SK-N-SH (cell line): ENCODE measurements at regions not wholly inside any gene's neighbourhood (a gene's known extent, or its start where the extent isn't known, plus 50 kb on each side); places are given as distances from the start of the nearest gene placed in this dataset.
A peak's percentile ranks its signal among the peaks of the same experiment; 100 is the strongest.

ENCODE experiments used
- CTCF ChIA-PET: fragments of 300-600, 350-600 bp; formaldehyde crosslinking; extraction: SDS; loops from one replicate; lab custom pipeline; 2021; lab: Yijun Ruan, JAX
- POLR2A ChIA-PET: fragments of 350-600 bp; sonication (Branson Sonifier 250); formaldehyde crosslinking; extraction: SDS; loops from one replicate; lab custom pipeline; 2020; ENCODE audit warnings: antibody characterized with exemption, inconsistent platforms; lab: Yijun Ruan, JAX
- DNase-seq: peaks from one replicate; pipeline ENCODE4 v3.0.0; 2012
- H2AFZ ChIP-seq: fragments of 200-600 bp; sonication (generic); 2 replicates; pipeline ENCODE4 v1.8.1; 2016; ENCODE audit warnings: antibody characterized with exemption, mild to moderate bottlenecking, low read depth
- H3F3A ChIP-seq: fragments of 200-600 bp; sonication (generic); replicated peaks from 2 replicates; pipeline ENCODE3; 2016; ENCODE audit warnings: antibody characterized with exemption, mild to moderate bottlenecking; ENCODE audit not compliant: insufficient read depth
- H3K27ac ChIP-seq, 2 experiments: fragments of 200-500 bp in 1 of 2; fragments of 200-600 bp in 1 of 2; sonication (Bioruptor generic) in 1 of 2; sonication (generic), shearing (Covaris generic) in 1 of 2; 2 replicates each; pipeline versions ENCODE4 v1.5.1 to v1.6.1; 2014 to 2016; ENCODE audit warnings: low read depth in 2 of 2, inconsistent platforms in 1 of 2, low read length in 1 of 2, mild to moderate bottlenecking in 1 of 2, mixed read lengths in 1 of 2
- H3K27me3 ChIP-seq: fragments of 200-600 bp; sonication (generic), shearing (Covaris generic); 2 replicates; pipeline ENCODE4 v1.6.1; 2016; ENCODE audit warnings: mixed run types; ENCODE audit not compliant: insufficient read depth
- H3K36me3 ChIP-seq, 2 experiments: fragments of 200-500 bp in 1 of 2; fragments of 200-600 bp in 1 of 2; sonication (Bioruptor generic) in 1 of 2; sonication (generic) in 1 of 2; replicated peaks in 1 of 2; 2 replicates each; pipeline versions ENCODE3 to v1.5.1; 2014 to 2016; ENCODE audit warnings: low read length in 1 of 2, mild to moderate bottlenecking in 1 of 2; ENCODE audit not compliant: insufficient read depth in 2 of 2, control insufficient read depth in 1 of 2
- H3K4me1 ChIP-seq, 2 experiments: fragments of 200-500 bp in 1 of 2; fragments of 200-600 bp in 1 of 2; sonication (Bioruptor generic) in 1 of 2; sonication (generic), shearing (Covaris generic) in 1 of 2; 2 replicates each; pipeline versions ENCODE4 v1.5.1 to v1.6.1; 2014 to 2016; ENCODE audit warnings: low read depth in 1 of 2, low read length in 1 of 2, mixed run types in 1 of 2; ENCODE audit not compliant: insufficient read depth in 2 of 2, control insufficient read depth in 1 of 2
- H3K4me2 ChIP-seq: fragments of 200-600 bp; sonication (generic), shearing (Covaris generic); 2 replicates; pipeline ENCODE4 v1.6.1; 2017; ENCODE audit warnings: mixed run types
- H3K4me3 ChIP-seq, 2 experiments: fragments of 200-500 bp in 1 of 2; fragments of 200-600 bp in 1 of 2; sonication (Bioruptor generic) in 1 of 2; sonication (generic), shearing (Covaris generic) in 1 of 2; 2 replicates each; pipeline versions ENCODE4 v1.5.1 to v1.8.1; 2014 to 2016; ENCODE audit warnings: low read depth in 2 of 2, inconsistent platforms in 1 of 2, low read length in 1 of 2, mild to moderate bottlenecking in 1 of 2, mixed read lengths in 1 of 2, moderate library complexity in 1 of 2
- H3K79me2 ChIP-seq: fragments of 200-600 bp; sonication (generic); 2 replicates; pipeline ENCODE4 v1.8.1; 2017; ENCODE audit warnings: mild to moderate bottlenecking; ENCODE audit not compliant: insufficient read depth
- H3K9ac ChIP-seq: fragments of 200-600 bp; sonication (generic); 2 replicates; pipeline ENCODE4 v1.6.1; 2017; ENCODE audit warnings: mixed run types
- H3K9me2 ChIP-seq: fragments of 200-600 bp; sonication (generic); 2 replicates; pipeline ENCODE4 v1.6.1; 2017; ENCODE audit warnings: mixed run types
- H3K9me3 ChIP-seq: fragments of 200-600 bp; sonication (generic); 2 replicates; pipeline ENCODE4 v1.6.1; 2017; ENCODE audit warnings: mixed run types, mild to moderate bottlenecking, moderate library complexity
- H4K20me1 ChIP-seq: fragments of 200-600 bp; sonication (generic); 2 replicates; pipeline ENCODE4 v1.6.1; 2017; ENCODE audit warnings: mild to moderate bottlenecking, mixed run types; ENCODE audit not compliant: insufficient read depth
- EP300 ChIP-seq, 2 experiments: IDR thresholded peaks; 2 replicates each; pipeline versions ENCODE4 v1.4.0 to v1.6.1; 2012; ENCODE audit warnings: borderline replicate concordance in 1 of 2, low read depth in 1 of 2, low read length in 1 of 2
- GABPA ChIP-seq: IDR thresholded peaks from 2 replicates; pipeline ENCODE4 v1.4.0; 2012; ENCODE audit warnings: low read depth, mild to moderate bottlenecking
- GATA2 ChIP-seq: sonication (generic); formaldehyde crosslinking; IDR thresholded peaks from 2 replicates; pipeline ENCODE4 v1.5.0; 2020; ENCODE audit warnings: mild to moderate bottlenecking, missing genetic modification reagents
- JUND ChIP-seq: IDR thresholded peaks from 2 replicates; pipeline ENCODE4 v1.4.0; 2012
- NFIC ChIP-seq: IDR thresholded peaks from 2 replicates; pipeline ENCODE4 v1.4.0; 2012; ENCODE audit warnings: borderline replicate concordance
- NRF1 ChIP-seq: IDR thresholded peaks from 2 replicates; pipeline ENCODE4 v1.6.1; 2012; ENCODE audit warnings: low read depth, mild to moderate bottlenecking, low read length
- RAD21 ChIP-seq: IDR thresholded peaks from 2 replicates; pipeline ENCODE4 v1.6.1; 2012; ENCODE audit warnings: mild to moderate bottlenecking, low read length
- RCOR1 ChIP-seq: fragments of 150-350 bp; IDR thresholded peaks from 2 replicates; pipeline ENCODE4 v1.6.1; 2017; ENCODE audit warnings: antibody characterized with exemption, low read length
- YY1 ChIP-seq: IDR thresholded peaks from 2 replicates; pipeline ENCODE4 v1.4.0; 2012; ENCODE audit warnings: low read depth, mild to moderate bottlenecking
- WGBS: methylation state at CpG from one replicate; pipeline ENCODE4 v1.1.6; 2017; ENCODE audit warnings: low lambda C conversion rate; 5-methylcytosine and 5-hydroxymethylcytosine counted together
- TF ChIP-seq, protein P1 (sequence below): IDR thresholded peaks from 2 replicates; pipeline ENCODE4 v1.4.0; 2012; ENCODE audit warnings: low read depth, borderline replicate concordance
- TF ChIP-seq, protein P2 (sequence below): fragments of 150-350 bp; IDR thresholded peaks from 2 replicates; pipeline ENCODE4 v1.6.1; 2017; ENCODE audit warnings: antibody characterized with exemption, low read length, low read depth, borderline replicate concordance
- TF ChIP-seq, protein P3 (sequence below): fragments of 200-600 bp; sonication (generic); IDR thresholded peaks from 2 replicates; pipeline ENCODE4 v1.6.1; 2017; ENCODE audit warnings: antibody characterized with exemption, mild to moderate bottlenecking, moderate library complexity

DNA sequence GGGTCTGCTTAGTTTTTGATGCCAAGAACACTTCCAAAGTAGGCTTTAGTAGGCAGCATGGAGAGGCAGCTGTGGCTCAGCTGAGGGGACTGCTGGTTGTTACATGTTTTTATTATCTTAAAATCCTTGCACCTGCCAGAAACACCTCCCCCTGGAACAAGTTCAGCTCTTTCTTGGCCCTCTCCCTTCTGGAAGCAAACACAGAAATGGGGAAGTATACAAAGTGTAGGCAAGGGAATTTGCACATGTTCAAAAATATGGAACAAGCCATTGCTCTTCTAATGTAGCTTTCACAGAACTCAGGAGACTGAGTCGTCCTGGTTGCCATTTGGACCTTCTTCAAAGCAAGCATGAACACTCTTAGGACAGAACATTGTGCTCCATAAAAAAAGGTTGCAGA is 169.1 kb upstream of the SEMA6D start:
- Histone ChIP-seq H3K4me1 (no peaks in the 10 kb centered on the region), H3F3A (no peaks in the 10 kb centered on the region), H2AFZ (no peak overlapping the region; the same call in 1 of the 2 replicates), H3K9ac (no peak overlapping the region), H3K4me3 (no peak overlapping the region), H3K9me2 (no peaks in the 10 kb centered on the region), H3K79me2 (no peaks in the 10 kb centered on the region), H3K4me2 (no peak overlapping the region), H3K9me3 (no peaks in the 10 kb centered on the region), H4K20me1 (no peaks in the 10 kb centered on the region), H3K27ac (no peak overlapping the region), H3K27me3 (no peaks in the 10 kb centered on the region), H3K36me3 (no peaks in the 10 kb centered on the region)
- WGBS: 29% methylated on average over 1 of the region's 1 CpG
- CTCF ChIA-PET: no interaction called here
- POLR2A ChIA-PET: no interaction called here
- TF ChIP-seq NRF1 (no peak), YY1 (no peak), GATA2 (CRISPR knock-in tag) (no peak), JUND (no peak), EP300 (IDR thresholded peaks at IDR 0.05; ENCODE audit: borderline replicate concordance in 1 of 2, low read depth in 1 of 2, low read length in 1 of 2) (no peak), GABPA (no peak)
- TF ChIP-seq, protein P1, sequence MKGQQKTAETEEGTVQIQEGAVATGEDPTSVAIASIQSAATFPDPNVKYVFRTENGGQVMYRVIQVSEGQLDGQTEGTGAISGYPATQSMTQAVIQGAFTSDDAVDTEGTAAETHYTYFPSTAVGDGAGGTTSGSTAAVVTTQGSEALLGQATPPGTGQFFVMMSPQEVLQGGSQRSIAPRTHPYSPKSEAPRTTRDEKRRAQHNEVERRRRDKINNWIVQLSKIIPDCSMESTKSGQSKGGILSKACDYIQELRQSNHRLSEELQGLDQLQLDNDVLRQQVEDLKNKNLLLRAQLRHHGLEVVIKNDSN: no peak
- no peak for DNase-seq

DNA sequence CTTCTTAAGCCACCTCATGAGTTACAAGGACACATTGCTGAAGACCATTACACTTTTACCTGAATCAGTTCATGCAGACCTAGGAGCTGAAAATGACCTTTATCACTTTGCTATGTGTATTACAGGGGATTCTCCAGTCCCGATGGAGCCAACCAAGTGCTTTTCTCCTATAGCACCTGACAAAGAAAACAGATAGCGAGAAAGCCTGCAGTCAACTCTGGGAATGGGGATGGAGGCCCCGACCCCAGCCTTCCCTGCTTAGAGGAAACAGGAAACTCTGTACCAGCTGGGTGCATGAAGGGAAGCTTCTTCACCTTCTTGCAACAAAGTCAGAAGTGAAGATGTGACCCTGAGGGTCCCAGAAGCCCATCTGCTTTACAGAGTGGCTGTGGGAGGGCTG is 168.3 kb upstream of the SEMA6D start:
- no peaks in the 10 kb centered on the region for H3K36me3 ChIP-seq
- ChIA-PET POLR2A (no interaction called here), CTCF (no interaction called here)
- H3K27ac ChIP-seq: no peak overlapping the region
- H2AFZ ChIP-seq: no peak overlapping the region
- H3K27me3 ChIP-seq: no peaks in the 10 kb centered on the region
- no peak for DNase-seq
- no peak for TF ChIP-seq NFIC
- TF ChIP-seq, protein P2, sequence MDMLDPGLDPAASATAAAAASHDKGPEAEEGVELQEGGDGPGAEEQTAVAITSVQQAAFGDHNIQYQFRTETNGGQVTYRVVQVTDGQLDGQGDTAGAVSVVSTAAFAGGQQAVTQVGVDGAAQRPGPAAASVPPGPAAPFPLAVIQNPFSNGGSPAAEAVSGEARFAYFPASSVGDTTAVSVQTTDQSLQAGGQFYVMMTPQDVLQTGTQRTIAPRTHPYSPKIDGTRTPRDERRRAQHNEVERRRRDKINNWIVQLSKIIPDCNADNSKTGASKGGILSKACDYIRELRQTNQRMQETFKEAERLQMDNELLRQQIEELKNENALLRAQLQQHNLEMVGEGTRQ: no peak
- no peaks in the 10 kb centered on the region for H4K20me1 ChIP-seq
- H3K9ac ChIP-seq: no peak overlapping the region
- no peaks in the 10 kb centered on the region for H3K4me1 ChIP-seq
- no peaks in the 10 kb centered on the region for H3K79me2 ChIP-seq
- no peak overlapping the region for H3K4me2 ChIP-seq
- 31% methylated on average over 3 of the region's 3 CpGs for WGBS
- H3K4me3 ChIP-seq: no peak overlapping the region
- no peaks in the 10 kb centered on the region for H3K9me3 ChIP-seq
- H3K9me2 ChIP-seq: no peaks in the 10 kb centered on the region
- no peaks in the 10 kb centered on the region for H3F3A ChIP-seq

DNA sequence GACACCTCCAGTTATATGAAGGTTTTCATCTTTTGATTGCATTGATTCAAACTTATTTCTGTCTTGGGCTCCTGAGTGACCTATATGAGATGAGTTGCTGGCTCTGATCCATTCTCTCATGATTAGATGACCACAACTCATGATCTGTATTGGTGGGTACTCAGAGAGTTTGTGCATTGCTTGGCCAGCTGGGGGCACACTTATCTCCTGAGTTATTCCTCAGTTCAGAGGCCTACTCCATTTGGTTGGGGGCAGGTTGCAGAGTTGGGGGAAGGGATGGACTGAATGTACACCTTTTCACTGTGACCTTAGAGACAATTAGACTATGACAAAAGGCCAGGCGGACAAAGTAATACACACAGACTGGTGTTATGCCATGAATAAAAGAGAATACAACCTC is 166.2 kb upstream of the SEMA6D start:
- H3K27ac ChIP-seq: no peak overlapping the region
- H3K27me3 ChIP-seq: no peaks in the 10 kb centered on the region
- H3K4me3 ChIP-seq: no peak overlapping the region
- H3K36me3 ChIP-seq: no peaks in the 10 kb centered on the region
- H3K9me2 ChIP-seq: no peaks in the 10 kb centered on the region
- ChIA-PET POLR2A (no interaction called here), CTCF (interaction anchor here (0.9 to 1.5 kb wide), 4 partner anchors 8 to 437 kb away, joined by 3 to 5 read pairs (median 3); no protein-coding TSS in a partner anchor)
- H3K4me2 ChIP-seq: no peak overlapping the region
- H2AFZ ChIP-seq: no peak overlapping the region
- no peaks in the 10 kb centered on the region for H4K20me1 ChIP-seq
- H3K79me2 ChIP-seq: no peaks in the 10 kb centered on the region
- DNase-seq: no peak
- no peaks in the 10 kb centered on the region for H3F3A ChIP-seq
- H3K9ac ChIP-seq: no peak overlapping the region
- no peaks in the 10 kb centered on the region for H3K4me1 ChIP-seq
- 67% methylated on average over 1 of the region's 1 CpG for WGBS
- H3K9me3 ChIP-seq: no peaks in the 10 kb centered on the region
- TF ChIP-seq RCOR1: no peak
- peak; percentile 28 for TF ChIP-seq RAD21
- TF ChIP-seq, protein P3, sequence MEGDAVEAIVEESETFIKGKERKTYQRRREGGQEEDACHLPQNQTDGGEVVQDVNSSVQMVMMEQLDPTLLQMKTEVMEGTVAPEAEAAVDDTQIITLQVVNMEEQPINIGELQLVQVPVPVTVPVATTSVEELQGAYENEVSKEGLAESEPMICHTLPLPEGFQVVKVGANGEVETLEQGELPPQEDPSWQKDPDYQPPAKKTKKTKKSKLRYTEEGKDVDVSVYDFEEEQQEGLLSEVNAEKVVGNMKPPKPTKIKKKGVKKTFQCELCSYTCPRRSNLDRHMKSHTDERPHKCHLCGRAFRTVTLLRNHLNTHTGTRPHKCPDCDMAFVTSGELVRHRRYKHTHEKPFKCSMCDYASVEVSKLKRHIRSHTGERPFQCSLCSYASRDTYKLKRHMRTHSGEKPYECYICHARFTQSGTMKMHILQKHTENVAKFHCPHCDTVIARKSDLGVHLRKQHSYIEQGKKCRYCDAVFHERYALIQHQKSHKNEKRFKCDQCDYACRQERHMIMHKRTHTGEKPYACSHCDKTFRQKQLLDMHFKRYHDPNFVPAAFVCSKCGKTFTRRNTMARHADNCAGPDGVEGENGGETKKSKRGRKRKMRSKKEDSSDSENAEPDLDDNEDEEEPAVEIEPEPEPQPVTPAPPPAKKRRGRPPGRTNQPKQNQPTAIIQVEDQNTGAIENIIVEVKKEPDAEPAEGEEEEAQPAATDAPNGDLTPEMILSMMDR: 0 out of 2 replicates have a peak, but pooled peaks have one; percentile 17
